NCI-H1694 (cell line): ENCODE measurements at regions not wholly inside any gene's neighbourhood (a gene's known extent, or its start where the extent isn't known, plus 50 kb on each side); places are given as distances from the start of the nearest gene placed in this dataset.
"Not testable (repeated sequence)": the region's sequence is repeated elsewhere in the genome, so short reads cannot be mapped to it uniquely, and the experiment has no call there.

Experiments used
- DNase-seq: peaks from one replicate; lab custom pipeline; 2025; lab: John Stamatoyannopoulos, UW

DNA sequence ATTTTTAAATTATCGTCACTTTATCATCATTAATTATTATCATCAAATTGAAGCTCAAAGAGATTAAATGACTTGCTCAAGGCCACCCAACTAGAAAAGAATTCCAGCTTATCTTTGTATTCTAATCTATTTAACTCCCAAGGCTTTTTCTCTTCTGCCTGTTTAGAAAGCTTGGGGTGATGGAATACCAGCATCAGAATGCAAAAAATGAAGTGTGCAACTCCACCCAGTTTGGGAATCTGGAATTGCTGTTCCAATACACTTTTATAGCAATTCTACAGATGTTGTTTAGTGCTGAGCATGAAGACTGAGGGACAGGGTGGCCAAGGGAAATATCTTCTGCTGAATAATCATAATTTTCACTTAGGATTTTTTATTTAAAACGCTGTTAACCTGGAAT lies 97.2 kb upstream of the FIBIN start:
- no peak for DNase-seq

DNA sequence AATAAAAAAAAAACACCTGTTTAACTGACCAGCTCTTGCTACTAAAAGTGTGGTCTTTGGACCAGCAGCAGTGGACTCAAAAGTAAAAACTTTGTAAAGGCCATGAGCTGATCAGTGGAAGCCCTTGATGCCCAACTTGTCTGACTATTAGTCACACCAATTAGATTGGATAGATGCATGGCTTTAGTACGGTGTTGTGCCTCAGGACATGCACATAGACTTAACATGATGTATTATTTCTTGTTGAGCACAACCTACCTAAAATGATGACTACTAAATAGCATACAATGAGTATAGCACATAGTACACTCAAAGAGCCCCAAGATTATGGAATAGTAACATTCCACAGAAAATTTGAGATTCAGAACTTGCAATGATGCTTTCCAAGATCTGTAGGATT lies 95.1 kb upstream of the FIBIN start:
- DNase-seq: no peak

DNA sequence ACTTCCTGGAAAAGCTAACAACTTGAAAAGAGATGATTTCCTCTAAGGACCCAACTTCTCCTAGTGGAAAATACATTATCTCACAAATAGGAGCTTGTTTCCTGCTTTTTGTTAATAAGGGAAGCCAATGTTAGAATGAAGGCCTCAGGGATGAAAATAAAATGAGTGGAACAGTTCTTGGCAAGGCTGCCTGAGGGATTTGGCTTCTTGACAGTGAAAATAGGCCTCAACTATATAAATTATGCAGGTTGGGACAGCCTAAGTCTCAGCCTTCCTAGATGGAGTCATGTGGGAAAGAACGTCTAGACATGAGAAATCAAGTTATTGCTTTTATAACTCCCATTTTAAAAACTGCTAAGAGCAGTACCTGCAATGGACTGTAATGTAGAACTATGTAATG lies 92.8 kb upstream of the FIBIN start:
- no peak for DNase-seq

DNA sequence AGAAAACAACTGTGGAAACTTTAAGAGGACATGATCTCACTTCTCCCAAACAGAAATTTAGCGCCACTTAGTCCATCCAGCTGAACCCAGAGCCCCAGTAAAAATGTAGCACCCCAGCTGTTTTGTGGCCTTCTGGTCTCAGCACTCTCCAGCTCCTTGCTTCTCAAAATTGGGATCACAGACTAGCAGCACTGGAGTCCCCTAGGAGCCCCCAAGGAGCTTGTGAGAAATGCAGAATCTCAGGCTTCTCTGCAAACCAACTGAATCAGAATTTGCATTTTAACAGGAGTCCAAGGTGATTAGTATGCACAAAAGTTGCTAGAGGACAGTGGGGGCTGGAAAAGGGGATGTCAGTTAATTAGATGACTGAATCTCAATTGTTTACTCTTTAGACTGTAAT lies 89.8 kb upstream of the FIBIN start:
- no peak for DNase-seq

DNA sequence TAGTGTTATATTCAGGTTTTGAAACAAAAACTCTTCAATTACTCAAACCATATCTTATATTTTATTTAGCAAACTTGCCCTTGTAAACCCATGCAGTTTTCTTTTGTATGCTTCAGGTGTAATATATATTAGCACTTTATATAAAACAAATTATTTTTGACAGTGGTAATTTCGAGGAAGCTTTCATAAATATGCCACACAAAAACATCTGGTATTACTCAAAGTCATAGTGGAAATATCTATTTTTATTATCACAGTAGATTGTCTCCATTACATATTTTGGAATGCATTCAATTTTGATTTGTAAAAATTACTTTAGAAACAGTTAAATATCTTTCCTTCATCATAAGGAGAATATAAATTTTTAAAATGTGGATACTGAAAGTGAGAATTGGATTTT lies 89.1 kb upstream of the FIBIN start:
- DNase-seq: no peak

DNA sequence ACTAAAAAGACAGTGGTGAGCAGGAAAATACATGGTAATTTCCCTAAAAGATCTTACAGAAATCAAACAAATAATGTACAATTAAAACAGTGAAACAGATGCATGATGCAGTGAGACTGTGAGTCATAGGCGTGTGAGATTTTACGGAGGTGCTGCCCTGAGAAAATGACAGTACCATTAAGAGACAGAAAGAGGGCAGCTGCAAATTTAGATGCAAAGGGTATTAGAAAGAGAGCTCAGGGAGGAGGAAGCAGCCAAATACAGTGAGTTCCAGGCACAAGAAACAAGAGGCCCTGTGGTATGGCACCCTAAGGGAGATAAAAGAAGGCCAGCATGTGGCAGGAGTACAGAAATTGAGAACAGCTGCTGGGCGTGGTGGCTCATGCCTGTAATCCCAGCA lies 88.5 kb upstream of the FIBIN start:
- no peak for DNase-seq

DNA sequence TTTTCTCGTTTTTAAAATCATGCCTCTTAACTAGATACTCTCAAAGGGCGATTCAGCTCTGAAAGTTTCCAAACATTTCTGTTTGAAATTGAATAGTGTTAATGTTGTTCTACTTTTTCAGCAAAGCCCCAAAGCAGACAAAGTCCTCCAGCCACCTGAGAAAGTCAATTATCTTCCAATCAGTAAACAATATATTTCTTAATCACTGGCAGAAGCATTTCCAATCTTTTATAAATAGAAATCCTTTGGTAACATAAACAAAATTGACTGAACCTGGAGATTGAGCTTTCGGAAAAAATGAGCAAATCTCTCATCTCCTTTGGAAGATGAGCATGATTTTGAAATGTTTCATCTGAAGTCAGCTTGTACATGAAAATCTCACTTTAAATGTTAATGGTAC lies 84.4 kb upstream of the FIBIN start:
- no peak for DNase-seq

DNA sequence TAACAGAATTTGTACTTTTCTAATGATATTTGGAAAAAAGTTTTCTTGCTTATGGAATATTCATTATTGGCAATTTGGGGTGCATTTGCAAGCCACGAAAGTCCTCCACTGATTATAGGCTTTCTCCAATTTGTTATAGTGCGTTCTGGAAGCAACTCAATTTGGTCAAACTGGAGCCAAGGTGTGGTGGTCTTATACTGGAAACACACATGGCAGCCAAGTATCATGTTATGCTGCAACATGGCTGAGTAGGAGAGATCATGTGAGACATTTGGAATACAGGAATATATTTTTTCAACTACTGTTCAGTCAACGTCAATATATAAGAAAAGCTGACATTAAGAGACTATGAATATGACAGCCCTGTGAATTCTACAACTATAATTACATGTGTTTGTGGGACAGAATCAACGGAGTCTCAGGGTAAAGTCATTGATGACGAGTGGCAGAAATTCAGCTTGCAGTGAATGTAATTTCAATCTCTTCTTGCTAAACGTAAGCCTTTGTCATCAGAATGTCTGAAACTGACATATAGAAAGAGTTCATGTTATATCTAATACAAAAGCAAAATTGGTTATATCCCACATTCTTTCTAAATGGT lies 83.8 kb upstream of the FIBIN start:
- no peak for DNase-seq

DNA sequence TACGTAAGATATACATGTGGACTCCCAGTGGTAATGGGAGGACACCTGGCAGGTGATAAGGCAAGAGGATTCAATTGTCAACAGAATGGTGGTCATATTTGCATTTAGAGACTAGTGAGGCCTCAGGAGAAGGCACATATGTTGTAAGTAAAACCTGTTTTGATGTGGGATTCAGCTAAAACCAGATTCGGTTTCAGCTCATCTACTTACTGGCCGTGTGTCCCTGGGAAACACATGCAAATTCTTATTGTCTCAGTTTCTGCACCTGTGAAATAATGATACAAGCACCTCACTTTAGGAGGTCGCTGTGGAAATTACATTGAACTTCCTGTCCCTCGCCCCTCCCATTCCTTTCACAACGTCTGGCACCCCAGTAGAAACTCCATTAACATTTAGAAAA lies 78.9 kb upstream of the FIBIN start:
- no peak for DNase-seq

DNA sequence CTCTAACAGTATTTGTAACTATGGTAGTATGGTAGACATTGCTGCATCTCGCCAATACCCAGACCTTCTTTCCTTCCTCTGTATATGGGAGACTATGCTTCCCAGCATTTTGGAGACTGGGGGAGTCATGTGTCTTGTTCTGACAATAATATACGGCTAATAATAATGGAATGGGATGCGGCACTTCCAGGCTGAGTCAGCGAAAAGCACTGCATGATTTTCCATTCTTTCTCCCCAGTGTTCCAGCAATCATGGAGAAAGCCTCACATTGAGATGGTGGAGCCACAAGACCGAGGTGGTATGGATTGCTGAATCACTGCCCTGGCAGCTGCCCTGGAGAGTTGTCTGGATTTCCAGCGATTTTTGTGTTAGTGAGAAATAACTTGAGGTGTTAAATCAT lies 77.1 kb upstream of the FIBIN start:
- no peak for DNase-seq

DNA sequence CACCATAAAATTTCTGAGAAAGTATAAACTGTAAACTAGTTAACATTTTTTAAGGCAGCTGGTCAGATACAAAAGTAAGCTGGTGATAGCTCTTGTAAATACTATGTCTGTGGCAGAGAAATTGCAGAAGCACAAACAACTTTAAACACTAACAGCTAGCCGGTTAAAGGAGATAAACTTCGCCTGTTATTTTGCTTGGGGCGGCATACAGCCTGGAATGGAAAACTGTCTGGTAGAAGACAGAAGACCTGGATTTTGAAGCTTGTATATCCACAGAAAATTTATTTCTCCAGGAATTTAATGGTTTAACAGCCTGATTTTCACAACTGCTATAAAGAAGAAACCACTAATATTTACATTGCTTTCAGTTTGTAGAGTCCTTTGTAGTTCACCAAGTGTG lies 65.3 kb upstream of the FIBIN start:
- DNase-seq: no peak

DNA sequence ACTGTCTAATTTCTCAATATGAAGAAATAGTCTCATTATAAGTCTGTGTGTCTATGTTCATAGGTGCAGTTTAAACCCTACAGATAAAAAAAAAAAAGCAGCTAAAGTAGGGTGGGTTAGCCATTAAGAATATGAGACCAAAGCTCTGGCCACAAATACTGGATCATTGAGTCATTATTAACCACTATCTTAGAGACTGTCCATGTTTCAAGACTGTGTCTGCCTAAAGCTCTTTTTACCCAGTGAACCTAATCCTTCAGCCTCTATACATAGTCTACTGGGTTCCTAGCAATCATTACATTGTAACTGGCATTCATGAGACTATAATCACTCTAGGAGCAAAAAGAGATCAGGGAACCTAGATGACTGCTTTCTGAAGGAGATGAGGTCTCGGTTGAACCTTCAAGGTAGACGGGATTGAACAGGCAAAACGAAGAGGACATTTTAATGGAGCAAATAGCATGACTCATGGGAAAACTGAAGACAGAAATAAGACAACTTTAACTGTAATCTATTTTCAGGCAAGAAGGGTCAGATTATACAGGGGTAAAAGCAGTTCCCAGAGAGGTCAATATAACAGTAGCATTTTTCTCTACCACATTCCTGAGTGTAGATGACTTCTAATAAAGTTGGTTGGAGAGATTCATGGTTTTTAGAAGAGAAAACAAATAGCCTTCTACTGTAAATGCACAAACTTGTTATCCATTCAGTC lies 64.0 kb upstream of the FIBIN start:
- DNase-seq: no peak

DNA sequence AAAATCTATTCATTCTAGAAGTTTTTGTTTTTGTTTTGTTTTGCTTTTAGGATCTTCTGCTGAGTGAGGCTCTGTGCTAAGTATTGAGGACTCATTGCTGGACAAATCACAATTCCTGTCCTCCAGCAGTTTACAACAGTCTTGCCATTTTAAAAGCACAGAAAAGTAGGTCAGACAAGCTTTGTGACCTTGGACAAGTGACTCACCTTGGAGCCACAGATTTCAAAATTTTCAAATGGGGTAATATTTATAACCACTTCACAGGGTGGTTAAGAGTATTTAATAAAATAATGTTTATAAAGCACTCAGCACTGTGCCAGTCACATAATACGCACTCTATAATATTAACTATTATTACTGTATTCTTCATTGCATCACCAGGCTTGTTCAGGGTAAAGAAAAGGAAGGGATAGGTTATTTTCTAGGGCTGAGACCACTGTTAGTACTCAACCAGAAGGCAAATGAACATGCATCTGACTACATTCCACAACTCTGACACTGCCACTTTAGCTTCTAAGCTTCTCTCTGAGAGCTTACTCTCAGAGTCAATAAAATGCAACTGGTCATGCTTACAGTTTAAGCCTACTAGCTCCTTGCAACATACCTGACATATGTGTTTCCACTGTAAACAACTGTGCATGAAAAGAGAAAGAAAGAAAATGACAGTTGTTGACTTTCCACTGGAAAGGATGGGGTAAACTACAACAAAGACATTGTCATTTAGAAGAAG lies 63.2 kb upstream of the FIBIN start:
- no peak for DNase-seq

DNA sequence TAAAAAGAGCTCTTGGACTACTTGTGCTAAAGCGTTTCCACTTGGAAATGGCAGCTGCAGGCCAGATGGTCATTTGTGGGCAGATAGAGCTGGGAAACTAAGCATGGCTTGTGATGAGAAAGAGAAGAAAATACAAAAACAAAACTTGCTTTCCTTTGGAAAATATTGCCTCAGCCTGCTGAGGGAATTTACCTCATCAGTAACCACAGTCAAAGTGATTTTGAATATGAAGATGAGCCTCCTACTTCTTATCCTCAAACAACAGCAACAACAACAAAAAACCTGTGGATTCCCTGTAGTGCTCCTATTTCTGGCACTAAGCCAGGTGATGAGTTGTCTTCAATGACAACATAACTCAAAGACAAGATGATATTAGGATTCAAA lies 62.7 kb upstream of the FIBIN start:
- DNase-seq: no peak

DNA sequence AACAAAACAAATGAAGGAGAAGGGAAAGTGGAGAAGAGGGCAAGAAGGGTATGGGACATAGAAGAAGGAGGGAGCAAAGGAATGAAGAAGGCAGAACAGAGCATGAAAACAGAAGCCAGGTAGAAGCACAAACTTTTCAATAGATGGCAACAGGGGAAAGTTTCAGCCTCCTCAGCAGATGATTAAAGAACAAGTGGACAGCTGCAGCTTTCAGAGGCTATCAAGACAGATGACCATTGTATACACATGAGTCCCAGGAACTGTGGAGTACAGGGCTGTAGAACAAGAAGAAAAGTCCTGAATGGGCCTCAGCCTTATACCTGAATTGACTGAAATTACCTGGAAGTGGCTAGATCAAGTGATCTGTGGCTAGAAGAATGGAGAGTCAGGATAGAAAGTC lies 62.0 kb upstream of the FIBIN start:
- DNase-seq: no peak

DNA sequence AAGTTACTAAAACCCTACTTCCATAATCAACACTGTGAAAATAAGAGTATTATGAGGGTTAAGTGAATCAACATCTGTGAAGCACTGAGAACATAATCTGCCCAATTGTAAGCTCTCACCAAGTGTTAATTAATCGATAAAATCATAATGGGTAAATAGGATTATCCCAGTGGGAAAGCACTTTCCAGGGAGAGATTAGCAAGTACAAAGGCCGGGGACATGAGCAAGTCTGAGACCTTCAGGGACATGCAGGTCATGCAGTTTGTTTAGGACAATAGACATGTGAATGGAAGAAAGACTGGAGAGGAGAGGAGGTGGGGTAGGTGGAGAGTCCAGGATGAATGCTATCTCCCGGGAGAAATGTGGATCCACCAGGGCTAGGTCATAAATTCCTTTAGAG lies 57.8 kb upstream of the FIBIN start:
- no peak for DNase-seq

DNA sequence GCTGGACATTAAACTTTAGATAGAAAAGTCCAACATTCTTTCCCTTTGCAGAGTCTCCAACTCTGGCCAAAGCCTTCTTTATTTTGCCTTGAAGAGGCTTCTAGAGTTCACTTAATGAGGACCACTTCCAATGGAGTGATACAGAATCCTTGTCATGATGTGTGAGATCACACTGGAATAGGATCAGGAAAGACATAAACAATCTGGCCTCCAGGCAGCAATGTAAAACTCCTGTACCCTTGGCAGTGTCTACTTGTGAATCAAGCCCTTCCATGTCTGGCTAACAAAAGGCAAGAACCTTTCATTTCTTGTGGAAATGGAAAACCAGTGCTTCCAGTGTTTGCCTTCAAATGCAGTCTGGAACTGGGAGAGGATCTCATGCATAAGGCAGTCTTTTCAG lies 56.5 kb upstream of the FIBIN start:
- no peak for DNase-seq

DNA sequence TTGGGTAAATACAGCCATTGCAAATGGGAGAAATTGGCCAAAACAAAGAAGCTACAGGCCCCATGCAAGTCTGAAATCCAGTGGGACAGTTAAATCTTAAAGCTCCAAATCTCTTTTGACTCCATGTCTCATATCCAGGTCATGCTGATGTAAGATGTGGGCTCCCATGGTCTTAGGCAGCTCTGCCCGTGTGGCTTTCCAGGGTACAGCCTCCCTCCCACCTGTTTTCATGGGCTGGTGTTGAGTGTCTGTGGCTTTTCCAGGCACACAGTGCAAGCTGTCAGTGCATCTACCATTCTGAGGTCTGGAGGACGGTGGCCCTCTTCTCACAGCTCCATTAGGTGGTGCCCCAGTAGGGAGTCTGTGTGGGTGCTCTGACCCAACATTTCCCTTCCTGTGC lies 53.4 kb upstream of the FIBIN start:
- DNase-seq: not testable (repeated sequence)

DNA sequence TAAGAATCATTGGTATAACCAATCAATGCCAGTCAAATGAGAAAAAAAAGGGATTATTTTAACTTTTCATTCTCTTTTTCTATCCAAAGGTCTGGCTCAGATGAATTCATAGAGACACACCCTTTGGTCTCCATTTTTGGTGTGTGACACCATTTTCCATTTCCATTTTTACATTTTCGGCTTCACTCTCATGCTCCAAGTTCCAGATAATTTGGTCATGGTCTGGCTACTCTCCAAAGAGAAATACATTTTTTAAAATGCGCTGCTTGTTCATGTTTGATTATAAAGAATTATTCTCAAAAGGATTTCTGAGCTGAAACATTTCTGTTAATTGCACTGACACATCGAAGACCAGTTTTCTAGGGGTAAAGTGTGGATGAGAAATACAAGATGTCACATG lies 51.6 kb upstream of the FIBIN start:
- no peak for DNase-seq

DNA sequence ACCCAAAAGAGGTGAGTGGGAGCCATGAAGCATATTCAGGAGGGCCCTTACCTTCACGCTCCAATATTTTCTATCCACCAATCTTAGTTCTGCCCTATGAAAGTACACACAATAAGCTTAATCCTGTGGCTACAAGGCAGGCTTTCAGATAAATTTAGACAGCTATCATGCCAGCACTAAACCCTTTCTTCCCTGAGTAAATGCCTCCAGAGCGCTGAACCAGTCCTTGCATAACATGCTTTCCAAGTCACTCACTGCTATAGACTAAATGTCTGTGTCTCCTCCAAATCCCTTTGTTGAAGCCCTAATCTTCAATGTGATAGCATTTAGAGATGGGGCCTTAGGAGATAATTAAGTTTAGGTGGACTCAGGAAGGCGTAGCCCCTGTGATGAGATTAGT lies 50.3 kb upstream of the FIBIN start:
- no peak for DNase-seq
